PC-3 (cell line): ENCODE measurements at regions not wholly inside any gene's neighbourhood (a gene's known extent, or its start where the extent isn't known, plus 50 kb on each side); places are given as distances from the start of the nearest gene placed in this dataset.
A peak's percentile ranks its signal among the peaks of the same experiment; 100 is the strongest.

ENCODE experiments used
- ATAC-seq: fragments of 200-7000 bp; cut with Tn5 transposase; 2 replicates; pipeline ENCODE4 v1.9.1; 2020; ENCODE audit warnings: mild to moderate bottlenecking, moderate library complexity
- BruUV-seq: library from RNA; stranded (reverse); fragments of 400-500 nt; replicated peaks from 2 replicates; lab custom pipeline; 2021; lab: Mats Ljungman, UMichigan
- CTCF ChIA-PET: fragments of 300-600 bp; sonication (Branson Sonifier 250); formaldehyde crosslinking; loops from one replicate; lab custom pipeline; 2022; ENCODE audit warnings: antibody characterized with exemption; lab: Charles Lee
- POLR2A ChIA-PET: fragments of 300-600 bp; sonication (Branson Sonifier 250); formaldehyde crosslinking; loops from one replicate; lab custom pipeline; 2022; ENCODE audit warnings: antibody characterized with exemption; ENCODE audit not compliant: unreplicated experiment; lab: Charles Lee
- DNase-seq: peaks from one replicate; pipeline ENCODE4 v3.0.0-alpha.2; 2015
- H2AFZ ChIP-seq: fragments of 300-600 bp; sonication (generic); 2 replicates; pipeline ENCODE4 v1.6.0; 2016; ENCODE audit warnings: antibody characterized with exemption, low read length
- H3F3A ChIP-seq: fragments of 300-600 bp; sonication (generic); one replicate; pipeline ENCODE4 v1.6.0; 2017; ENCODE audit warnings: antibody characterized with exemption, low read length, control low read depth, mild to moderate bottlenecking; ENCODE audit not compliant: unreplicated experiment
- H3K27ac ChIP-seq: fragments of 300-600 bp; sonication (generic); 2 replicates; pipeline ENCODE4 v1.5.1; 2016; ENCODE audit warnings: mild to moderate bottlenecking, low read length
- H3K27me3 ChIP-seq: fragments of 300-600 bp; sonication (generic); 2 replicates; pipeline ENCODE4 v1.6.1; 2016; ENCODE audit warnings: low read length, mixed read lengths
- H3K36me3 ChIP-seq: fragments of 300-600 bp; sonication (generic); 2 replicates; pipeline ENCODE4 v1.6.1; 2016; ENCODE audit warnings: low read depth, mixed run types, low read length, mixed read lengths
- H3K4me1 ChIP-seq: fragments of 300-600 bp; sonication (generic); 2 replicates; pipeline ENCODE4 v1.5.1; 2016; ENCODE audit warnings: low read length; ENCODE audit not compliant: insufficient read depth
- H3K4me2 ChIP-seq: fragments of 300-600 bp; sonication (generic); 2 replicates; pipeline ENCODE4 v1.6.0; 2016; ENCODE audit warnings: low read length
- H3K4me3 ChIP-seq: fragments of 300-600 bp; sonication (generic); 2 replicates; pipeline ENCODE4 v1.5.1; 2016; ENCODE audit warnings: mild to moderate bottlenecking, low read length, mixed read lengths
- H3K79me2 ChIP-seq: fragments of 300-600 bp; sonication (generic); 2 replicates; pipeline ENCODE4 v1.6.1; 2017; ENCODE audit warnings: low read length, mixed read lengths
- H3K9ac ChIP-seq: fragments of 300-600 bp; sonication (generic); 2 replicates; pipeline ENCODE4 v1.6.0; 2016; ENCODE audit warnings: mild to moderate bottlenecking, low read length
- H3K9me2 ChIP-seq: fragments of 300-600 bp; sonication (generic); replicated peaks from 2 replicates; pipeline ENCODE4 v1.6.1; 2016; ENCODE audit warnings: mixed run types, low read length, mixed read lengths
- H3K9me3 ChIP-seq: fragments of 300-600 bp; sonication (generic); 2 replicates; pipeline ENCODE4 v1.6.1; 2016; ENCODE audit warnings: low read length, mixed read lengths
- H4K20me1 ChIP-seq: fragments of 300-600 bp; sonication (generic); 2 replicates; pipeline ENCODE4 v1.6.1; 2016; ENCODE audit warnings: low read length, mixed read lengths
- CTCF ChIP-seq: fragments of 300-600 bp; sonication (generic); conservative IDR thresholded peaks from 2 replicates; pipeline ENCODE4 v1.5.1; 2017; ENCODE audit warnings: antibody characterized with exemption, low read depth, mild to moderate bottlenecking, low read length
- EZH2 ChIP-seq: fragments of 300-600 bp; sonication (generic); IDR thresholded peaks from one replicate; pipeline ENCODE4 v1.6.1; 2017; ENCODE audit warnings: antibody characterized with exemption, mild to moderate bottlenecking, low read length; ENCODE audit not compliant: unreplicated experiment
- EZH2phosphoT487 ChIP-seq: fragments of 300-600 bp; sonication (generic); IDR thresholded peaks from 2 replicates; pipeline ENCODE4 v1.6.1; 2018; ENCODE audit warnings: mild to moderate bottlenecking, antibody characterized with exemption, low read length, borderline replicate concordance
- intact Hi-C: fragments of 100-400 bp; cut with micrococcal nuclease; formaldehyde crosslinking; loops from 2 replicates; pipeline ENCODE4 v1.9.0; 2023

GRCh38 chr3:153601374-153601853 lies 439.4 kb downstream of the RAP2B start:
- no peak overlapping the region for H3K9ac ChIP-seq
- H4K20me1 ChIP-seq, result no peaks in the 10 kb centered on the region
- DNase-seq (peak; percentile 45), ATAC-seq (no peak)
- H3K9me2 ChIP-seq, result no peaks in the 10 kb centered on the region
- H2AFZ ChIP-seq, result no peak overlapping the region
- TF ChIP-seq CTCF (no peak), EZH2 (no peak), EZH2phosphoT487 (no peak)
- no peaks in the 10 kb centered on the region for H3K79me2 ChIP-seq
- POLR2A ChIA-PET, result no interaction called here
- peaks cover 30% of the 10 kb centered on the region for H3K4me1 ChIP-seq
- intact Hi-C loops, result loop anchor here (2.0 kb wide), 1 partner anchor 325 kb away; no protein-coding TSS in a partner anchor
- H3K9me3 ChIP-seq, result no peaks in the 10 kb centered on the region
- H3F3A ChIP-seq, result no peaks in the 10 kb centered on the region
- H3K27me3 ChIP-seq, result no peaks in the 10 kb centered on the region
- no peaks in the 10 kb centered on the region for H3K36me3 ChIP-seq
- no TSS peak for BruUV-seq
- CTCF ChIA-PET, result no interaction called here
- no peak overlapping the region; the same call in 1 of the 2 replicates for H3K27ac ChIP-seq
- no peak overlapping the region for H3K4me3 ChIP-seq
- H3K4me2 ChIP-seq, result peak overlapping the region; percentile 32; the same call in 1 of the 2 replicates

GRCh38 chr3:153602801-153603200 lies 440.8 kb downstream of the RAP2B start:
- H3K9me3 ChIP-seq, result no peaks in the 10 kb centered on the region
- BruUV-seq, result no TSS peak

More at GRCh38 chr3:153602801-153603200, 440.8 kb downstream of the RAP2B start:
- ChIA-PET POLR2A (no interaction called here), CTCF (no interaction called here)
- no peak overlapping the region for H3K4me2 ChIP-seq
- H3K9me2 ChIP-seq, result no peaks in the 10 kb centered on the region
- ATAC-seq, result no peak
- no peaks in the 10 kb centered on the region for H3K36me3 ChIP-seq
- H3K27ac ChIP-seq, result no peak overlapping the region
- H3K4me1 ChIP-seq, result peaks cover 30% of the 10 kb centered on the region
- H3K9ac ChIP-seq, result no peak overlapping the region
- no peak overlapping the region for H2AFZ ChIP-seq
- TF ChIP-seq EZH2 (no peak), EZH2phosphoT487 (no peak), CTCF (no peak)
- H3F3A ChIP-seq, result no peaks in the 10 kb centered on the region
- no peaks in the 10 kb centered on the region for H3K79me2 ChIP-seq
- no peak for DNase-seq
- intact Hi-C loops, result no loop called here
- H3K27me3 ChIP-seq, result no peaks in the 10 kb centered on the region
- H4K20me1 ChIP-seq, result no peaks in the 10 kb centered on the region
- H3K4me3 ChIP-seq, result no peak overlapping the region
